Right hindlimb (tissue), 1 donor: ENCODE measurements at regions not wholly inside any gene's neighbourhood (a gene's known extent, or its start where the extent isn't known, plus 50 kb on each side); places are given as distances from the start of the nearest gene placed in this dataset.

Experiments used
- DNase-seq: peaks from one replicate; pipeline ENCODE4 v3.0.0-alpha.2; 2018

DNA sequence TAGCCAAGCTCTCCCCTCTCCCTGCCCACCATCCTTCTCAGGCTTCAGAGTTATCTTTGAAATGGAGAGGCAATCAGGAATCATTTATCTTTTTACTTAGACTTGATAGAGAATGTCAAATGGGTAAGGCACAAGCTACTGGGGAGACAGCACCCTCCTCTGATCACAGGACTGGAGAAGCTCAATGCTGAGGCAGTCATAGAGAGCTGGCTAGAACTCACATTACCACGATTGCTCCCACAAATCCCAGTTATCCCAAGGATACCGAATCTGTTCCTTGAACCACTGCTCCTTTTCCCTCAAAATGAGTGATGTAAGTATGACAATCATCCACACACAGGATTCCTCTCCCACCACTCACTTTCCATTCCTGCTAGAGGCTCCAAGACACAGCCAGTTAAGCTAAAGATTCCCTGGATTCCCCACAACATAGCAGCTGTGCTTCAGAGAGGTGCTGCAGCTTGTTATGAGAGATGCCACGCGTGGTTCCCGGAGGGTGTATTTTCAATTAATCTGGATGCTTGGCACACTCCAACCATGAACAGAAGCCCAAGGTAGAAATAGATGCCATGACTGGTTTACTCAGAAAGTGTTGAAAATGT lies 96.2 kb upstream of the VGLL2 start:
- peak; percentile 47 for DNase-seq

DNA sequence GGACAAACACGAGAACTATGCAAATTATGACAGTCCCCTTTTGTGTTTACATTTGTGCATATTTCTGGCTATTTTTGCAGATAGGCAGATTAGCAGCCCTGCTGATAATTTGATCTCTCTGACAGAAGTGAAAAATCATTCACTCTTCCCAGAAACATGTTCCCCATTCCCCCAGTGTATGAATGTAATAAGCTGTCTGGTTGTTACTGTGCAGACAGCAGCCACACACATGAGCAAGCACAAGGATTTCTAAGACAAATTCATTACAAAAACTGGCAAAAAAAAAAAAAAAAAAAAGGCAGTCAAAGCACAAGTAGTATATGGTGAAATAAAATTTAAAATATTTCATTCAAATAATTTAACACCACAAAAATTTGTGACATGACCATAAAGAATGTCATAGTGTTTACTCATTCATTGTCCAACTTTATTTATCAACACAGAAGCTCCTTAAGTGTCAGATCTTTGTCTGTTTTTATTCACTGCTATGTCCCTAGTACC lies 95.5 kb upstream of the VGLL2 start:
- DNase-seq: no peak

DNA sequence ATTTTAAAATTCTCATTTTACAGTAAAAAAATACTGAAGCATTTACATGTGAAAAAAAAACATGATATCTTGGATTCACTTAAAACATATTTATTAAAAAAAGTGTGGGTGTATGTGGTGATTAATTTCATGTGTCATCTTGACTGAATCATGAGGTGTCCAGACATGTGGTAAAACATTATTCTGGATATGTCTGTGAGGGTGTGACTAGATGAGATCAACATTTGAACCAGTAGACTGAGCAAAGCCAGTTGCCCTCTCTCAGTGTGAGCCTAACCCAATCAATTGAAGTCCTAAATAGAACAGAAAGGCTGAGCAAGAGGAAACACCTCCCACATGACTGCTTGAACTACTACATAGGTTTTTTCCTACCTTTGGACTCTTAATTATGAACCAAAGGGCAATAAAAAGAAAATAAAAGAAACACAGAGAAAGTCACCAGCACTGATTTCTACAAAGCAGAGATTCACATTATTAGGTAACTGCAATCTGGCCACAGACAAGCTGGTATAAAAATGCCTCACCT lies 90.5 kb upstream of the VGLL2 start:
- no peak for DNase-seq

DNA sequence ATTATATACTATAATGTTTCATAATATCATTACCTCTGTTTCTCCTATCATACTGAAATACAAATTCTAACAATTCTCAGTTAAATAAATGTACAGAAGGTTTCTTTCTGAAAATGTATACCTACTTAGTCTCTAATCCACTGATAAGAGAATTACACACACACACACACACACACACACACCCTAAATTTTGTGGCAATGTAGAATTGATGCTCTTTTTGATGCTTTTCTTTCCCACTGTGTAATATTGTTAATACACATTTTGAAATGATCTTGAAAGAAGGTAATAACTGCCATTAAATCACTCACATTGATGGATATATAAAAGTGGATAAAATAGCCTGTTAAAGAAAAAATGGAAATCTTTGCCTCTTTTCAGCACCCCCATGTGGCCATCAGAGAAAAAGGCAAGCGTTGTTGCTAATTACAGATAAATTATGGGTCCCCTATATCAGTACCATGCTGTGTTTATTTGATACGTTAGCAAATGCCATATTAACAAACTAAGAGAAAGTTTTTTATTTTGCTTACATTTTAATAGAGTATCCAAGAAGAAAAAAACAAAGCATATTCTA lies 76.6 kb upstream of the VGLL2 start:
- no peak for DNase-seq

DNA sequence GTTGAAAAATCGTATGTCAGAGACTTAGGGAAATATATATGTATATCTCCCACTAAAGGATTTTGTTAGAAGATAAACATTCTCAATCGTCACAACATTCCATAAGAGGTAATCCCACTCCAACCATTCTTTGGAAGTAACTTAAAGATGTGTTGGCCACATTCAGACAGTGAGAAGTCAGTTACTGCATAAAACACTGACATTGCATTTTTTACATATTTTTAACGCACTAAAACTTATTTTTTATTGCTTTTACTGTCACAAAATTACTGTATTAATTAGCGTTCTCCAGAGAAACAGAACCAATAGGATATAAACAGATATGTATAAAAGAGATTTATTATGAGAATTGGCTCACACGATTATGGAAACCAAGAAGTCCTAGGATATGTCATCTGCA lies 74.3 kb upstream of the VGLL2 start:
- DNase-seq: no peak

DNA sequence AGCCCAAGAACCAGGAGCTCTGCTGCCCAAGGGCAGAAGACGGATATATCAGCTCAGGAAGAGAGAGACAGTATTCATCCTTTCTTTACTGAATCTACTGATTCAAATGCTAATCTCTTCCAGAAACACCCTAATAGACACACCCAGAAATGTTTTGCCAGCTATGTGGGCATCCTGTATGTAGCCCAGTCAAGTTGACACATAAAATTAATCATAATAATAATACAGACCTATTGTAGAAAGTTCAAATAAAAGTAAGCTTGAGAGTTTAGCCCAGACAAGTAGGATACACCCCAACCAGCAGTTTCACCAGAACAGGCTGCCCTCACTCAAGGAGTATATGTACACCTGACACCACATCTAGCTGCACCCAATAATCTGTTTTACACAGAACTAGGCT lies 73.9 kb upstream of the VGLL2 start:
- DNase-seq: no peak

DNA sequence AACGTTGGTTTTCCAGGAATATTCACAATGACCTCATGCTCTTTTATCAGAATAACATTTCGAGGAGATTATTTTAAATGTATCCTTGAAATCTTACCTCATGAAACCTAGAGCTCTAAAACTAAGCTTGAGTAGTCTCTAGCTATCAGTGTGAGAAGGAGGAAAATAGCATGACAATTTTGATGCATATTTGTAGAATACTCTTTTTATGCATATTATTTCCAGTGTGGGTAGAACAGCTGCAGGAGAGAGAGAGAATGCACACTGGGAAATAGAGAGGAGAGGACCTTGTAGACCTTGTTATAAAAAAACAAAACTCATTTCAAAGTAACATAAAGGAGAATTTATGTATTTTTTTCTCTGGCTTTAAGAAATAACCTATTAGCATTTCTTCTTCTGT lies 71.1 kb upstream of the VGLL2 start:
- DNase-seq: no peak

DNA sequence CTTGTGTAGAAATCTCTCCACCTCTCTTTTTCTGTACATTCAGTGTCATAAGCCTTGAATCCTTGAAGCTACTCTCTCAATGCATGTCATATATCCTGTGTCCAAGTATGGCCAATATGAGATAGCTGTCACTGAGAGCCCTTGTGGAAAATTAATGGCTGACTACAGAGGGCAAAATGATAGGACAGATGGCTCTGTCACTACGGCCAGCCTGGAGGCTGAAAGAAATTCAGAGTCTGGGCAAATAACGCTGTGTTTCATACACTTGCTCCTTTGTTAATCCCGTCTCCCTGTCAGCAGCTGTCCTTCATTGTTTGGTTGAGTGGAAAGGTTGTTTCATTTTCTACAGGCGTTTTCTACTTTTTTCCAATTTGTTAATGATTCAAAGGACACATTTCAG lies 70.4 kb upstream of the VGLL2 start:
- peak; percentile 51 for DNase-seq

DNA sequence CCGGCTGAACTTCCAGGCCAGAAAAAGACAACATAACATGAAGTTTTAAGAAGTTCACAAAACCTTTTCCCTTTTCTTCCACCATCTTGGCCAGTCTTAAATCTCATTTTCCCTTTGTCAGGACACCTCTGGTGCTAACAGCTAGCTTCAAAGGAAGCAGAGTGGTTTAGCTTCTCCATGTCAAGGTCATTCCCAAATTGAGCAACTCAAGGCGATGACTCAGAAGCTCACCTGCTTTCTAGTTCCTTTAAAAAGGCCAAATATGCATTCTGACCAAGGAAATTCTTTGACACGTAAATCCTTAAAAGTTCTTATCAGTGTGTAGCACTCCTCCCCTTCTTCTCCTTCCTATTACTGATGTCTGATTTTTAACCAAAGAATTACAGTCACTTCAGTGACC lies 69.6 kb upstream of the VGLL2 start:
- DNase-seq: no peak

DNA sequence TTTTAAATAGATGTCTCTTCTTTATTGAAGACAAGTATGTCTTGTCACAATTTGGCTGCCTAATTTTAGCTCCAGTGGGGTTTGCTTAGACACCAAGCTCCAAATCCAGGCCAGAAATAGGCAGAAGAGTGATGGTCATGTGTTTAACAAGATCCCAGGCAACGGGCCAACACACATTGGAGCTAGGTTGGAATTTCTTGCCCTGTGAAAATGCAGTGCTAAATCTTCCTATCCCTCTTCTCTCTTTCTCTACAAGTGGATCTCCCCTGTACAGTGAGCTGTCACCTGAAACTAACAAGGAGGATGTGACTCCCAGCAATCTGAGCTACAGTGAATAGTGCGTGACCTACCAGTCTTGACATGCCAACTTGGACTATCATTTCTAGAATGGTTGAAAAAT lies 65.3 kb upstream of the VGLL2 start:
- no peak for DNase-seq

DNA sequence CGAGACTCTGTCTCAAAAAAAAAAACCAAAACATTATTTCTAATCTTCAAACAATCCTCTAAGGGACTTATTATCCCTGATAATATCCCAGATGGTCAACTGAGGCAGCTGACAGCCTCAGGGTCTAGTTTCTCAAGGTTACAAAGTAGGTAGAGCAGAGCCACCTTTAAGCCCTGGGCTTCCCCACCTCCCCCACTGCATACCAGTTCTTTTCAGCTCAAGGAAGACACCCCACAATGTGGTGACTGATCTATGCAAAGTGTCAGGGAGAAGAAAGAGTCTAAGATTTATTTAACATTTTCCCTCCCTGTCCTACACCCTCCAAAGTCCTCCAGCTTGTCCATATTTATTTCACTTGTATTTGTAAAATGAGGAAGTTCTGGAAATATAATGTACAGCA lies 60.5 kb upstream of the VGLL2 start:
- DNase-seq: no peak

DNA sequence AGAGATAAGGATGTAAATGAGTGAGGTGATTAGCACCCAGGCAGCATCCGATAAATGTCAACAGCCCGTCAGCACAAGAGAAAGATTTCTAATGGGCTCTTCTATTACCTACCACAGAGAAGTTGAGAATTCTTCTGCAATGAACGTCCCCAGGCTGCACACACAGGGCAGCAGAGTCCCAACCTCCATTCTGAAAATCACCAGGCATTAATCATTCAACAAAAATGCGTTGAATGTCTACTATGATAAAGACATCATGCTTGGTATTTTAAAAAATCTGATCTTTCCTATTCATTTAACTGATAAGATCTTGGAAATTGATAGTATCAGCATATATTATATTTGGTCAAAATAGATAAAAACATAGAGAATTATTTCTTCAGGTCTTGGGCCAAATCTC lies 59.5 kb upstream of the VGLL2 start:
- DNase-seq: no peak

DNA sequence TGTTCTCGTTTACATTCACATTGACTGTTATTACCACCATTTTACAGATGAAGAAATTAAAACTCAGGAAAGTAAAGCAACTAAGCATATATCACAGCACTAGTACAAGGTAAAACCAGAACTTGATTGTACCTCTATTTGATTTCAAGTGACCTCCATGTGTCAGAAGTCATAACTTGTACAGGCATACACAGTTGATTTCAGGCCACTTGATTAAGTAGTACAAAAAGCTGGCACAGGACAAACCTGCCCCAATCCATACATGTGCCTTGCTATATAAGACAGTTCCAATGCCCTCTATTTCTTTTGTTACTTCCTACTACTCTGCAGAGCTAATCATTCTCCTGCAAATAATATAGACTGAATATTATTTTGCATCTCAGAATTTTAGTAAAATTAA lies 58.8 kb upstream of the VGLL2 start:
- DNase-seq: no peak

DNA sequence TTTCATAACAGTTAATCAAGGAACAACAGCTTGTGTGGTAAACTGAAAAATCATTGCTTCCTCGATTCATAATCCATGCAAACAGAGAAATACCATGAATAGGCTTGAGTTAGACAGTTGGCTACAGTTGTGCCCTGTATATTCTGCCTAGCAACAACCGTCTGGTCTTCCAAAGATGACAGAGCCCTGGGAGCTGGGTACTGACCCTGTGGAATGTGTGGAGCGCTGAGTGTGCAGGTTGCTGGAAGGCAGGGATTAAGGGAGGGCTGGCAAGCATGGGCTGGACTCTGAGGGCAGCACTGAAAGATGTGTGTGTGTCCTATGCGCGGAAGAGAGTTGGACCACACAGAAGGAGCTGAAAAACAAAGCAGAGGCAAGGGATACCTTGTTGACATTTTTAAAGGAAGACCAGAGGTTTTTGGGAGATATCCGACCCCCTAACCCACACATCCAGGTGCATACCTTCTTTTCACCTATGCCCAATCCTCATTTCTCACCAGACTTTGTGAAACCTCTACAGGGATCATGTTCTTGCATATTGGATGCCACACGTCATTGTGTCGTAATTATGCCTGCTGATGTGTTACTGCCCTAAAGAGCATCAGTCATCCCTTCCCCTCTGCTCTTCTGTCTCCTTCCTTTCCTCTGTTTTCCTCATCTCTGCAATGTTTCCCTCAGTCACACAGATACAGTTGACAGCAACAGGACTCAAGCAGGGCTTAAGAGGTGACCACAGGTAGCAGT lies 58.2 kb upstream of the VGLL2 start:
- peak; percentile 57 for DNase-seq

DNA sequence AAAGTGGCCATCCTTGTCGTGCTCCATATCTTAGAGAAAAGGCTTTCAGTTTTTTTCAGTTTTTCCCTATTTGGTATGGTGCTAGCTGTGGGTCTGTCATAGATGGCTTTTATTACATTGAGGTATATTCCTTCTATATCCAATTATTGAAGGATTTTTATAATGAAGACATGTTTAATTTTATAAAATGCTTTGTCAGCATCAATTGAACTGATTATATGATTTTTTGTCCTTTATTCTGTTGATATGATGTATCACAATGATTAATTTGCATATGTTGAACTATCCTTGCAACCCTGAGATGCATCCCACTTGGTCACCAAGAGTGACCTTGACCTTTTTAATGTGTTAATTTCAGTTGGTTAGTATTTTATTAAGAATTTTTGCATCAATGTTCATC lies 55.1 kb upstream of the VGLL2 start:
- no peak for DNase-seq

DNA sequence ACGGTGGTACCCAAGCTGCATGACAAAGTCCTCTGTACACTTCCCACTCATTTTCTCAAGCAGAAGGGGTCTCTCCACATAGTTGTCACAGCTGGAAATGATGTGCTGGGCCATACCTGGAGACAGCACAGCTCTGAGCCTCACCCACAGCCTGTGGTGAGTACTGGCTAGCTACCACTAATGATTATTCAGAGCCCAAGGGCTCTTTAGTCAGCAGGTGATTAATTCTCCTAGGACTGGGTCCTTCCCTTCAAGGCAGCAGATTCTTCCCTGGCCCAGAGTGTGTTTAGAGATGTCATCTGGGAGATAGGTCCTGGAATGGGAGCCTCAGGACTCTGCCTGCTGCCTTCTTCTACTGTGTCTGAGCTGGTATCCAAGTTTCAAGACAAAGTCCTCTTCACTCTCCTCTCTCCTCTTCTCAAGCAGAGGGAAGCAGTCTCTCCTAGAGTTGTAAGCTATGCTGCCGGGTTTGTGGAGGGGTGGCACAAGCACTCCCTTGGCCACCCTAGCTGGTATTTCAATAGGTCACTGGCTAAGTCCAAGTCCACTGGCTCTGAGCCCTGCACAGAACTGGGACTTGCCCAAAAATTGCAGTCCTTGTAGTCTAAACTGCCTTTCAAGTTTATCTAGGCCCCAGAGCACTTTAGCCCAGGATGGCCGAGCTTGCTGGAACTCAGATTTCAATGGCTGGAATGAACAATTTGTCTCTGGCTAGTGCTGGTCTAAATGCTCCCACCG lies 49.8 kb upstream of the VGLL2 start:
- DNase-seq: no peak
